ENCODE measurements at regions not wholly inside any gene's neighbourhood (a gene's known extent, or its start where the extent isn't known, plus 50 kb on each side); places are given as distances from the start of the nearest gene placed in this dataset.

DNA sequence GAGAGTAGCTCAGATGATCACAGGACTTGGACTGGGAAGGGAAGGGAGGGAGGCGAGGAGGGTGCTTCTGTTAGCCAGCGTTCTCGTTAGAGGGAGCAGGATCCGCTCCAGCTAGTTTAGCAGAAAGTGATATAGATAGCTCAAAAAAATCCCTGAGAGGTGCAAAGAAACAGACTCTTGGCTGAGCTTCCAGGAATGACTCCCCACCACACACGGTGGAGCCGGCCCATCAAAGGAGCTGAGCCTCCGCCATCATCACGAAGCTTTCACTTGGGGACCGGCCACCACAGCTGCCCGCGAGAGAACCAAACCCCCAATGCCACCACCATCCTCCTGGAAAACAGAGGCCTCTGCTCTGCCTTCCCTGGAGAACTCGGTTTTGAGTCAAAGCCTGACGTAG lies 124.6 kb upstream of the BCL2L14 start:
- no peak overlapping the region for H3K4me3 ChIP-seq (ENCODE audit: low read depth, low read length)
- TF ChIP-seq, protein P1, sequence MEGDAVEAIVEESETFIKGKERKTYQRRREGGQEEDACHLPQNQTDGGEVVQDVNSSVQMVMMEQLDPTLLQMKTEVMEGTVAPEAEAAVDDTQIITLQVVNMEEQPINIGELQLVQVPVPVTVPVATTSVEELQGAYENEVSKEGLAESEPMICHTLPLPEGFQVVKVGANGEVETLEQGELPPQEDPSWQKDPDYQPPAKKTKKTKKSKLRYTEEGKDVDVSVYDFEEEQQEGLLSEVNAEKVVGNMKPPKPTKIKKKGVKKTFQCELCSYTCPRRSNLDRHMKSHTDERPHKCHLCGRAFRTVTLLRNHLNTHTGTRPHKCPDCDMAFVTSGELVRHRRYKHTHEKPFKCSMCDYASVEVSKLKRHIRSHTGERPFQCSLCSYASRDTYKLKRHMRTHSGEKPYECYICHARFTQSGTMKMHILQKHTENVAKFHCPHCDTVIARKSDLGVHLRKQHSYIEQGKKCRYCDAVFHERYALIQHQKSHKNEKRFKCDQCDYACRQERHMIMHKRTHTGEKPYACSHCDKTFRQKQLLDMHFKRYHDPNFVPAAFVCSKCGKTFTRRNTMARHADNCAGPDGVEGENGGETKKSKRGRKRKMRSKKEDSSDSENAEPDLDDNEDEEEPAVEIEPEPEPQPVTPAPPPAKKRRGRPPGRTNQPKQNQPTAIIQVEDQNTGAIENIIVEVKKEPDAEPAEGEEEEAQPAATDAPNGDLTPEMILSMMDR (conservative IDR thresholded peaks at IDR 0.05; ENCODE audit: low read depth, low read length) = no peak
- DNase-seq (ENCODE audit: low read depth) = no peak

DNA sequence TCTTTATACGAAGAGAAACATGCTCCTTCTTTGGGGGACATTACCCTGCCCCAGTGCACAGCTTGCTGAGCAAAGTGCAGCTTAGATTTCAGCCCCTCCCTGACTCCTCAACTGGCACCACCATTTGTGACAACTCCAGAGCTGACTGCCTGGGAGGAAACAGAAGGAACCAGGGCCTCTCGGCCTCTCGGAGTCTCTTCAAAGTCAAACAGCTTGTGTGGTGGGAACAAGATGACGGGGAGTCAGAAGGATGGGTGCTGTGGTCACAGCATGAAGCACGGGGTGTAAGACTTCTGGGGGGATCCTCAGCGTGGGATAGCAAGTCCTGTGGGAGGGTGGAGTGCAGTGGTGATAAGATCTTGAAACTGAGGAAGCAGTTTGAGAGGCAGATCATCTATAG lies 123.5 kb upstream of the BCL2L14 start:
- no peak for DNase-seq (ENCODE audit: low read depth)
- TF ChIP-seq, protein P1 (conservative IDR thresholded peaks at IDR 0.05; ENCODE audit: low read depth, low read length) = no peak
- no peak overlapping the region for H3K4me3 ChIP-seq (ENCODE audit: low read depth, low read length)

DNA sequence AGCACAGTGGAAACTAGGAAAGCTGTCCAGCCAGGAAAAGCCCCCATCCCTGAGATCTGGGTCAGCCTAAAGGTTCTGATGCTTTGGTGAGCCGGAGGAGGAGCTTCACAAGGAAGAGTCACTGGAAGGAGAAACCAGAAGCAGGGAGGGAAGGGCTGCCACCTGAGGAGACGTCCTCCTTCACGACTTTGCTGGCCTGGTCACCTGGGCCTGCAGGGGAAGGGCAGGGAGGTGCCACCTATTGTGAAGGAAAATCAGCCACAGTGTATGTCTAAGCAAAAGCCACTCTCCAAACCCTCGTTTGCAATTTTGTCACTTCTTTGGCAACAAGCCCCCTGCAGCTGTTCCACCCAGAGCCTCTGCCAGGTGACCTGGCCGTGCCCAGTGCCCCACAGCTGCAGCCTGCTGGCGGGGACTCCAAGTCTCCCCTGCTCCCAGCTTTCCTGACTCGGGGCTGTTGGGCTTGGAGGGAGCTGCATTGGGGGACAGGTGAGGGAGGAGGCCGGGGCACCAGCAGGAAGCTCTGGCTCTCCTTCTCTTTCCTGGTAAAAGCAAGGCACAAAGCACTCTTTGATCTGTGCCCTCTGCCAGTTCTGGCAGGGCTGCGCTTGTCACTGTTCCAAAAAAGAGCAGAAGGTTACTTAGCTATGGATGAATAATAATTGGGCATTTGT lies 120.9 kb upstream of the BCL2L14 start:
- no peak overlapping the region for H3K4me3 ChIP-seq (ENCODE audit: low read depth, low read length)
- TF ChIP-seq, protein P1 (conservative IDR thresholded peaks at IDR 0.05; ENCODE audit: low read depth, low read length) = no peak
- DNase-seq (ENCODE audit: low read depth) = no peak

DNA sequence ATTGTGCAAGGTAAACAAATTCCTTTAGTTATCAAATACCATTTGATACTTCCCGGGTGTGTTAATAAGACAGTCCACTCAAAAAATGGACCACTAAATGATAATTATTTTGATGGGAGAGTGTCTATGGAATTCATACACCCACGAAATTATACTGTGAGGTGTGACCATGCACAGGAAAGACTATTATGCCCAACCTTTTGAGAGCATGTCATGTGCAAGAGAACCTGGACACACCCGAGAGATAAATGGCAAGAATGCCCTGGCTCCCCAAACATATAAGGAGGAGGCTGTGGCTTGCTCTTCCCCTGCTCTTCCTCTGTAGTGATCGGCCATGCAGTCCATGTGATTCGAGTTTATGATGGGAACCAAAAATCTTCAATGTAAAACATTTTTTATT lies 119.5 kb upstream of the BCL2L14 start:
- no peak for DNase-seq (ENCODE audit: low read depth)
- TF ChIP-seq, protein P1 (conservative IDR thresholded peaks at IDR 0.05; ENCODE audit: low read depth, low read length) = no peak
- no peak overlapping the region for H3K4me3 ChIP-seq (ENCODE audit: low read depth, low read length)

DNA sequence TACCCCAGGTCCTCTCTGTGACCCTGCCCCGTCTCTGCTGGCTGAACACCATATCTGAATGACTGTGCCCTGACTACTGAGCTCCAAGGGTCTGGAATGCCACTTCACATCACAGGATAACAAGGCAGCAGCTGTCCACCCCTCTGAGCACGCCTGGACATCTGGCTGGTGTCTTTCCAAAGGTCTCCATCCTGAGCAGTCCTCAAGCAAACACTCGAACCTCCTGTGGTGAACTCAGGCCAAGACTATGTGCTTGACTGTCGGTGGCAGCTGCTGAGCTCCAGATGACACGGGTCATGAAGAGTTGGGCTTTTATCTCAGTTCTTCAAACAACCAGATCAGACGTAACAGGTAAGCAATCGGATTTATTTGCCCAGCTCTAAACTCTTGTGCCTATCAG lies 117.2 kb upstream of the BCL2L14 start:
- DNase-seq (ENCODE audit: low read depth) = no peak
- H3K4me3 ChIP-seq (ENCODE audit: low read depth, low read length) = no peak overlapping the region
- TF ChIP-seq, protein P1 (conservative IDR thresholded peaks at IDR 0.05; ENCODE audit: low read depth, low read length) = no peak

DNA sequence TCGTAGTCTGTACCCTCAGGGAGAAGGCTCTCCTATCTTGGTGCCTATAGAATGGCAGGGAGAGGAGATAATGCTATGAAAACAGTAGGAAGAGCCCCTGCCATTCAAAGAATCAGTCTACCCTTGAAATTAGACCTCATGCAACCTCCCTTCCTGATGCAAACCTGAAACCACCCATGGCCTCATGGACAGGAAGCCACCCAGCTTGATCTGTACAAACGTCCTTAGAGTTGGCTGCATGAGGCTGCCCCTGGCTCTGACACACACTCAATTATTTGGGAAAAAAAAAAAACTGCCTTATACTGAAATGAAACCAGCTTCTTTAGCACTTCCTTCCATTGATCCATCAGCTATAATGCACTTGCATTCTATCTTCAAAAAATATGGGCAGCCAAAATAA lies 116.6 kb upstream of the BCL2L14 start:
- DNase-seq (ENCODE audit: low read depth) = no peak
- TF ChIP-seq, protein P1 (conservative IDR thresholded peaks at IDR 0.05; ENCODE audit: low read depth, low read length) = no peak
- H3K4me3 ChIP-seq (ENCODE audit: low read depth, low read length) = no peak overlapping the region
